ENCODE measurements at regions not wholly inside any gene's neighbourhood (a gene's known extent, or its start where the extent isn't known, plus 50 kb on each side); places are given as distances from the start of the nearest gene placed in this dataset.
"Not testable (repeated sequence)": the region's sequence is repeated elsewhere in the genome, so short reads cannot be mapped to it uniquely, and the experiment has no call there.

- H3K36me3 ChIP-seq = no peaks in the 10 kb centered on the region
- no peak overlapping the region for H3K4me3 ChIP-seq
- H3K4me1 ChIP-seq = peaks cover 3% of the 10 kb centered on the region
- no peaks in the 10 kb centered on the region for H3K27me3 ChIP-seq
- no peak overlapping the region for H3K27ac ChIP-seq
- no peak for DNase-seq
- no peaks in the 10 kb centered on the region for H3K9me3 ChIP-seq (replicated peaks)
These were observed 181.3 kb upstream of the IL12B start for GRCh38 chr5:159511570-159511969.

GRCh38 chr5:159512064-159512463 is 181.8 kb upstream of the IL12B start:
- peaks cover 3% of the 10 kb centered on the region for H3K4me1 ChIP-seq
- no peaks in the 10 kb centered on the region for H3K36me3 ChIP-seq
- no peak overlapping the region for H3K4me3 ChIP-seq
- H3K9me3 ChIP-seq (replicated peaks) = no peaks in the 10 kb centered on the region
- no peaks in the 10 kb centered on the region for H3K27me3 ChIP-seq
- H3K27ac ChIP-seq = no peak overlapping the region
- no peak for DNase-seq

- Histone ChIP-seq H3K27me3 (peaks cover 6% of the 10 kb centered on the region; the same call in 1 of the 2 replicates), H3K9me3 (replicated peaks) (no peaks in the 10 kb centered on the region), H3K4me1 (peaks cover 3% of the 10 kb centered on the region), H3K36me3 (no peaks in the 10 kb centered on the region), H3K4me3 (no peak overlapping the region), H3K27ac (no peak overlapping the region)
- no peak for DNase-seq
These were observed 184.0 kb upstream of the IL12B start for GRCh38 chr5:159514229-159514810.

GRCh38 chr5:159515197-159515596 is 184.9 kb upstream of the IL12B start:
- Histone ChIP-seq H3K4me3 (no peak overlapping the region), H3K4me1 (peaks cover 3% of the 10 kb centered on the region), H3K9me3 (replicated peaks) (no peaks in the 10 kb centered on the region), H3K27me3 (peaks cover 10% of the 10 kb centered on the region; the same call in 1 of the 2 replicates), H3K36me3 (no peaks in the 10 kb centered on the region), H3K27ac (no peak overlapping the region)
- DNase-seq = no peak

GRCh38 chr5:159515909-159516415 is 185.7 kb upstream of the IL12B start:
- Histone ChIP-seq H3K4me3 (no peak overlapping the region), H3K9me3 (replicated peaks) (no peaks in the 10 kb centered on the region), H3K4me1 (no peaks in the 10 kb centered on the region), H3K27me3 (peaks cover 15% of the 10 kb centered on the region; the same call in 1 of the 2 replicates), H3K36me3 (no peaks in the 10 kb centered on the region), H3K27ac (no peak overlapping the region)
- peak; percentile 44 to 68 for DNase-seq

GRCh38 chr5:159518371-159518770 is 188.1 kb upstream of the IL12B start:
- no peaks in the 10 kb centered on the region for H3K4me1 ChIP-seq
- no peak for DNase-seq
- H3K36me3 ChIP-seq = no peaks in the 10 kb centered on the region
- H3K9me3 ChIP-seq (replicated peaks) = no peaks in the 10 kb centered on the region
- H3K27me3 ChIP-seq = peaks cover 15% of the 10 kb centered on the region; the same call in 1 of the 2 replicates
- no peak overlapping the region for H3K4me3 ChIP-seq
- no peak overlapping the region for H3K27ac ChIP-seq

GRCh38 chr5:159519365-159519764 is 189.1 kb upstream of the IL12B start:
- no peak overlapping the region for H3K4me3 ChIP-seq
- H3K27me3 ChIP-seq = peaks cover 15% of the 10 kb centered on the region; the same call in 1 of the 2 replicates
- no peaks in the 10 kb centered on the region for H3K4me1 ChIP-seq
- no peaks in the 10 kb centered on the region for H3K9me3 ChIP-seq (replicated peaks)
- H3K36me3 ChIP-seq = no peaks in the 10 kb centered on the region
- H3K27ac ChIP-seq = no peak overlapping the region
- DNase-seq = no peak

- Histone ChIP-seq H3K36me3 (no peaks in the 10 kb centered on the region), H3K9me3 (replicated peaks) (no peaks in the 10 kb centered on the region), H3K27ac (no peak overlapping the region), H3K27me3 (peaks cover 15% of the 10 kb centered on the region; the same call in 1 of the 2 replicates), H3K4me1 (no peaks in the 10 kb centered on the region), H3K4me3 (no peak overlapping the region)
- no peak for DNase-seq
These were observed 192.6 kb upstream of the IL12B start for GRCh38 chr5:159522841-159523240.

GRCh38 chr5:159524279-159524678 is 194.0 kb upstream of the IL12B start:
- not testable (repeated sequence) for DNase-seq; H3K36me3 ChIP-seq; H3K9me3 ChIP-seq (replicated peaks); H3K4me3 ChIP-seq; H3K27me3 ChIP-seq; H3K27ac ChIP-seq; H3K4me1 ChIP-seq

- H3K27me3 ChIP-seq = peaks cover 5% of the 10 kb centered on the region; the same call in 1 of the 2 replicates
- H3K4me3 ChIP-seq = no peak overlapping the region
- no peaks in the 10 kb centered on the region for H3K36me3 ChIP-seq
- H3K9me3 ChIP-seq (replicated peaks) = no peaks in the 10 kb centered on the region
- no peak for DNase-seq
- no peak overlapping the region for H3K27ac ChIP-seq
- no peaks in the 10 kb centered on the region for H3K4me1 ChIP-seq
These were observed 194.8 kb upstream of the IL12B start for GRCh38 chr5:159525117-159525516.

- H3K4me1 ChIP-seq = no peaks in the 10 kb centered on the region
- H3K4me3 ChIP-seq = no peak overlapping the region
- DNase-seq = no peak
- no peak overlapping the region for H3K27ac ChIP-seq
- H3K27me3 ChIP-seq = no peaks in the 10 kb centered on the region
- no peaks in the 10 kb centered on the region for H3K9me3 ChIP-seq (replicated peaks)
- H3K36me3 ChIP-seq = no peaks in the 10 kb centered on the region
These were observed 197.4 kb upstream of the IL12B start for GRCh38 chr5:159527546-159528254.

- H3K4me1 ChIP-seq = no peaks in the 10 kb centered on the region
- H3K27me3 ChIP-seq = no peaks in the 10 kb centered on the region
- no peak for DNase-seq
These were observed 201.3 kb upstream of the IL12B start for GRCh38 chr5:159531554-159532105.

GRCh38 chr5:159533197-159533596 is 202.9 kb upstream of the IL12B start:
- Histone ChIP-seq H3K9me3 (replicated peaks) (peaks cover 3% of the 10 kb centered on the region; the same call in 1 of the 2 replicates), H3K27ac (no peak overlapping the region), H3K27me3 (no peaks in the 10 kb centered on the region), H3K4me3 (no peak overlapping the region), H3K36me3 (no peaks in the 10 kb centered on the region), H3K4me1 (no peaks in the 10 kb centered on the region)
- no peak for DNase-seq

More at GRCh38 chr5:159531554-159532105, 201.3 kb upstream of the IL12B start:
- peaks cover 3% of the 10 kb centered on the region; the same call in 1 of the 2 replicates for H3K9me3 ChIP-seq (replicated peaks)
- H3K27ac ChIP-seq = no peak overlapping the region
- H3K4me3 ChIP-seq = no peak overlapping the region
- no peaks in the 10 kb centered on the region for H3K36me3 ChIP-seq

- Histone ChIP-seq H3K4me3 (no peak overlapping the region), H3K4me1 (no peaks in the 10 kb centered on the region), H3K9me3 (replicated peaks) (peaks cover 3% of the 10 kb centered on the region; the same call in 1 of the 2 replicates), H3K27ac (no peak overlapping the region), H3K36me3 (no peaks in the 10 kb centered on the region), H3K27me3 (no peaks in the 10 kb centered on the region)
- DNase-seq = no peak
These were observed 205.9 kb upstream of the IL12B start for GRCh38 chr5:159536166-159536565.

- Histone ChIP-seq H3K36me3 (no peaks in the 10 kb centered on the region), H3K4me1 (no peaks in the 10 kb centered on the region), H3K27ac (no peak overlapping the region), H3K4me3 (no peak overlapping the region), H3K9me3 (replicated peaks) (peaks cover 3% of the 10 kb centered on the region; the same call in 1 of the 2 replicates), H3K27me3 (no peaks in the 10 kb centered on the region)
- DNase-seq = no peak
These were observed 206.4 kb upstream of the IL12B start for GRCh38 chr5:159536646-159537045.

Measured in SJCRH30 (cell line).